Sigmoid colon (tissue), 6 donors: ENCODE measurements at regions not wholly inside any gene's neighbourhood (a gene's known extent, or its start where the extent isn't known, plus 50 kb on each side); places are given as distances from the start of the nearest gene placed in this dataset.

Source experiments
- DNase-seq: peaks from one replicate; pipeline ENCODE4 v3.0.0-alpha.2; 2019
- H3K27ac ChIP-seq, 4 donors: fragments of 200-600 bp; sonication (generic); one replicate each; pipeline ENCODE4 v1.5.1; 2016 to 2019; ENCODE audit warnings: mild to moderate bottlenecking in 1 of 4
- H3K27me3 ChIP-seq, 3 donors: fragments of 200-600 bp; sonication (generic); one replicate each; pipeline ENCODE4 v1.5.1; 2019; ENCODE audit warnings: mild to moderate bottlenecking in 1 of 3
- H3K36me3 ChIP-seq, 4 donors: fragments of 200-600 bp; sonication (generic); one replicate each; pipeline ENCODE4 v1.5.1; 2016 to 2019
- H3K4me1 ChIP-seq, 4 donors: fragments of 200-600 bp; sonication (generic); one replicate each; pipeline ENCODE4 v1.5.1; 2017 to 2019
- H3K4me3 ChIP-seq, 4 donors: fragments of 200-600 bp; sonication (generic); one replicate each; pipeline ENCODE4 v1.5.1; 2017 to 2019; ENCODE audit warnings: mild to moderate bottlenecking in 2 of 4, moderate library complexity in 1 of 4
- H3K9me3 ChIP-seq, 4 donors: fragments of 200-600 bp in 3 of 4; sonication (generic) in 3 of 4; one replicate each; pipeline versions ENCODE4 v1.5.1 to v1.6.1; 2013 to 2019
- EP300 ChIP-seq, 4 donors: sonication (generic); formaldehyde crosslinking; IDR thresholded peaks; one replicate each; pipeline ENCODE4 v1.6.1; 2017; ENCODE audit warnings: antibody characterized with exemption in 4 of 4
- POLR2A ChIP-seq, 2 donors: fragments of 450-650 bp; IDR thresholded peaks; one replicate each; pipeline ENCODE4 v1.6.1; 2016; ENCODE audit warnings: antibody characterized with exemption in 2 of 2, mild to moderate bottlenecking in 2 of 2, moderate library complexity in 2 of 2
- POLR2AphosphoS5 ChIP-seq, 4 donors: sonication (generic); formaldehyde crosslinking; IDR thresholded peaks; one replicate each; pipeline ENCODE4 v1.6.1; 2017; ENCODE audit warnings: antibody characterized with exemption in 4 of 4
- WGBS, 2 donors: extraction: QIAGEN DNeasy Blood & Tissue Kit; methylation state at CpG; one replicate each; pipeline ENCODE4 v1.1.7; 2013; 5-methylcytosine and 5-hydroxymethylcytosine counted together
- intact Hi-C: fragments of 100-400 bp; cut with DNase I; formaldehyde crosslinking; loops from one replicate; pipeline ENCODE4 v1.15.1; 2023
- TF ChIP-seq, protein P1 (sequence below), 4 experiments: fragments of 450-650 bp in 3 of 4; fragments of 200-600 bp in 1 of 4; IDR thresholded peaks; one replicate each; pipeline ENCODE4 v1.5.1; 2016 to 2019; ENCODE audit warnings: antibody characterized with exemption in 4 of 4, mild to moderate bottlenecking in 3 of 4, moderate library complexity in 2 of 4
- donor health status: healthy with polysubstance abuse.
- donor health status: healthy.

DNA sequence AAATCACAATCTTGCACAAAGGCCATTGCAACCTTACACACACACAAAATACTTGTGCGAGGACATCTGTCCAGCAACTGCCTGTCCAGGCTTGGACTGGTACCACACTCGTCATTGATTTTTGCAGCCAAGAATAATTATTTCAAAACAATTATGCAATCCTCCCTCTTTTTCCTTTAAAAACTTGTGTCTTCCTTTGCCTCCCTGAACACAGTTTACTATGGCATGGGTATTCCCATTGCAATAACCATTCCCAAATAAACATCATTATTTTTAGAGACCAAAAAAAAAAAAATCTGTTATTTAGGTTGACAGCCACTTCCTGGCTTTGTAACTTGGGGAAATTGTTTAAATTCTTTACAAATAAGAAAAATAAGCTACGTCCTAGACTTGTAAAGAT is 54.0 kb downstream of the C11orf91 start:
- 73% methylated on average over 3 of the region's 3 CpGs for WGBS, 2 donors
- intact Hi-C loops, result no loop called here
- no peak overlapping the region for H3K27ac ChIP-seq
- H3K4me1 ChIP-seq, result no peaks in the 10 kb centered on the region
- no peaks in the 10 kb centered on the region for H3K36me3 ChIP-seq
- no peak for TF ChIP-seq POLR2AphosphoS5 (IDR thresholded peaks at IDR 0.05)
- no peak for TF ChIP-seq EP300 (IDR thresholded peaks at IDR 0.05)
- TF ChIP-seq, protein P1, sequence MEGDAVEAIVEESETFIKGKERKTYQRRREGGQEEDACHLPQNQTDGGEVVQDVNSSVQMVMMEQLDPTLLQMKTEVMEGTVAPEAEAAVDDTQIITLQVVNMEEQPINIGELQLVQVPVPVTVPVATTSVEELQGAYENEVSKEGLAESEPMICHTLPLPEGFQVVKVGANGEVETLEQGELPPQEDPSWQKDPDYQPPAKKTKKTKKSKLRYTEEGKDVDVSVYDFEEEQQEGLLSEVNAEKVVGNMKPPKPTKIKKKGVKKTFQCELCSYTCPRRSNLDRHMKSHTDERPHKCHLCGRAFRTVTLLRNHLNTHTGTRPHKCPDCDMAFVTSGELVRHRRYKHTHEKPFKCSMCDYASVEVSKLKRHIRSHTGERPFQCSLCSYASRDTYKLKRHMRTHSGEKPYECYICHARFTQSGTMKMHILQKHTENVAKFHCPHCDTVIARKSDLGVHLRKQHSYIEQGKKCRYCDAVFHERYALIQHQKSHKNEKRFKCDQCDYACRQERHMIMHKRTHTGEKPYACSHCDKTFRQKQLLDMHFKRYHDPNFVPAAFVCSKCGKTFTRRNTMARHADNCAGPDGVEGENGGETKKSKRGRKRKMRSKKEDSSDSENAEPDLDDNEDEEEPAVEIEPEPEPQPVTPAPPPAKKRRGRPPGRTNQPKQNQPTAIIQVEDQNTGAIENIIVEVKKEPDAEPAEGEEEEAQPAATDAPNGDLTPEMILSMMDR (IDR thresholded peaks at IDR 0.05), result no peak
- TF ChIP-seq POLR2A (IDR thresholded peaks at IDR 0.05), result no peak
- H3K27me3 ChIP-seq, result no peaks in the 10 kb centered on the region
- no peak for DNase-seq
- no peak overlapping the region for H3K4me3 ChIP-seq
- no peaks in the 10 kb centered on the region for H3K9me3 ChIP-seq

DNA sequence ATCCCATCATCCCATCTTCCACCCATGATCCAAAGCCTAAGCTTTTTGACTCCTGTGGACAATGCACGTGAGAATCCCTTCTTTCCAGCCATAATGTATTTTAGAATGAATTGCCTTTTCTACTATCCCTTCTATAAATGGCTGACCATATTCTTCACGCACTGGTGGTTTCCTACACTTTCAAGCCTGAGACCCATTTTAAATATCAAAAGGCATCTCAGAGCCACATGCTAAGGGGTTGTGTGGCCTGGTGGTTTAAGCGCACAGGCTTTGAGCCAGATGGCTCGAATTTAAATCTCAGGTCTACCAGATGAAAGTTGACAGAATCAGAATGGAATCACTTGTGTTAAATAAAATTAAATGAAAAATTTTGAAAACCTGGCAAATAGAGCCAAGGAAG is 54.5 kb downstream of the C11orf91 start:
- 88 to 89% methylated on average over 4 of the region's 4 CpGs for whole genome bisulfite sequencing, 2 donors
- Histone ChIP-seq H3K4me3 (no peak overlapping the region), H3K36me3 (no peaks in the 10 kb centered on the region), H3K27ac (no peak overlapping the region), H3K27me3 (no peaks in the 10 kb centered on the region), H3K9me3 (no peaks in the 10 kb centered on the region), H3K4me1 (no peaks in the 10 kb centered on the region)
- DNase-seq, result no peak
- TF ChIP-seq POLR2A (IDR thresholded peaks at IDR 0.05) (no peak), POLR2AphosphoS5 (IDR thresholded peaks at IDR 0.05) (no peak), EP300 (IDR thresholded peaks at IDR 0.05) (no peak)
- TF ChIP-seq, protein P1 (IDR thresholded peaks at IDR 0.05), result no peak
- intact Hi-C loops, result no loop called here

GRCh38 chr11:33645686-33646085 is 54.9 kb downstream of the C11orf91 start:
- Histone ChIP-seq H3K9me3 (no peaks in the 10 kb centered on the region), H3K4me3 (no peak overlapping the region), H3K4me1 (no peaks in the 10 kb centered on the region), H3K27me3 (no peaks in the 10 kb centered on the region), H3K36me3 (no peaks in the 10 kb centered on the region), H3K27ac (no peak overlapping the region)
- 91 to 92% methylated on average over 20 of the region's 20 CpGs for WGBS, 2 donors
- TF ChIP-seq, protein P1 (IDR thresholded peaks at IDR 0.05), result no peak
- TF ChIP-seq POLR2A (IDR thresholded peaks at IDR 0.05) (no peak), POLR2AphosphoS5 (IDR thresholded peaks at IDR 0.05) (no peak), EP300 (IDR thresholded peaks at IDR 0.05) (no peak)
- DNase-seq, result no peak
- intact Hi-C loops, result no loop called here

- Histone ChIP-seq H3K36me3 (no peaks in the 10 kb centered on the region), H3K27me3 (no peaks in the 10 kb centered on the region), H3K27ac (no peak overlapping the region), H3K4me3 (no peak overlapping the region), H3K9me3 (peaks cover 0 to 4% (median 0%) of the 10 kb centered on the region in 4 donors), H3K4me1 (no peaks in the 10 kb centered on the region)
- WGBS, 2 donors, result 77 to 78% methylated on average over 3 of the region's 3 CpGs
- DNase-seq, result no peak
- intact Hi-C loops, result no loop called here
- TF ChIP-seq POLR2AphosphoS5 (IDR thresholded peaks at IDR 0.05) (no peak), EP300 (IDR thresholded peaks at IDR 0.05) (no peak), POLR2A (IDR thresholded peaks at IDR 0.05) (no peak)
- TF ChIP-seq, protein P1 (IDR thresholded peaks at IDR 0.05), result no peak
Observed at GRCh38 chr11:33643167-33643824, 57.3 kb downstream of the C11orf91 start.
